ENCODE measurements at regions not wholly inside any gene's neighbourhood (a gene's known extent, or its start where the extent isn't known, plus 50 kb on each side); places are given as distances from the start of the nearest gene placed in this dataset.

GRCh38 chrX:20829665-20830491 lies 544.3 kb upstream of the CNKSR2 start:
- no peak for TF ChIP-seq CTCF (conservative IDR thresholded peaks at IDR 0.05; ENCODE audit: low read length)
- H3K4me3 ChIP-seq (ENCODE audit: low read length), result no peak overlapping the region
- peak; percentile 3 for DNase-seq (ENCODE audit: low read depth)

GRCh38 chrX:20825984-20826383 lies 548.2 kb upstream of the CNKSR2 start:
- DNase-seq (ENCODE audit: low read depth), result no peak
- H3K4me3 ChIP-seq (ENCODE audit: low read length), result no peak overlapping the region
- no peak for TF ChIP-seq CTCF (conservative IDR thresholded peaks at IDR 0.05; ENCODE audit: low read length)

GRCh38 chrX:20803971-20804370 lies 537.3 kb upstream of the RPS6KA3 start:
- no peak for TF ChIP-seq CTCF (conservative IDR thresholded peaks at IDR 0.05; ENCODE audit: low read length)
- H3K4me3 ChIP-seq (ENCODE audit: low read length), result no peak overlapping the region
- DNase-seq (ENCODE audit: low read depth), result no peak

GRCh38 chrX:20802036-20802435 lies 535.3 kb upstream of the RPS6KA3 start:
- DNase-seq (ENCODE audit: low read depth), result no peak
- no peak overlapping the region for H3K4me3 ChIP-seq (ENCODE audit: low read length)
- TF ChIP-seq CTCF (conservative IDR thresholded peaks at IDR 0.05; ENCODE audit: low read length), result no peak

- H3K4me3 ChIP-seq (ENCODE audit: low read length), result no peak overlapping the region
- no peak for TF ChIP-seq CTCF (conservative IDR thresholded peaks at IDR 0.05; ENCODE audit: low read length)
- no peak for DNase-seq (ENCODE audit: low read depth)
Measured at GRCh38 chrX:20796450-20796849, 529.7 kb upstream of the RPS6KA3 start.

GRCh38 chrX:20789103-20789502 lies 522.4 kb upstream of the RPS6KA3 start:
- no peak for TF ChIP-seq CTCF (conservative IDR thresholded peaks at IDR 0.05; ENCODE audit: low read length)
- no peak for DNase-seq (ENCODE audit: low read depth)
- H3K4me3 ChIP-seq (ENCODE audit: low read length), result no peak overlapping the region

- TF ChIP-seq CTCF (conservative IDR thresholded peaks at IDR 0.05; ENCODE audit: low read length), result no peak
- DNase-seq (ENCODE audit: low read depth), result no peak
- H3K4me3 ChIP-seq (ENCODE audit: low read length), result no peak overlapping the region
Measured at GRCh38 chrX:20767346-20767745, 500.6 kb upstream of the RPS6KA3 start.

Data from AG10803 (cell line).